ENCODE measurements at regions not wholly inside any gene's neighbourhood (a gene's known extent, or its start where the extent isn't known, plus 50 kb on each side); places are given as distances from the start of the nearest gene placed in this dataset.

- TF ChIP-seq POLR2A (IDR thresholded peaks at IDR 0.05; ENCODE audit: low read depth, low read length) (no peak), POLR2AphosphoS5 (IDR thresholded peaks at IDR 0.05; ENCODE audit: low read depth, low read length) (no peak), TAF1 (IDR thresholded peaks at IDR 0.05; ENCODE audit: low read depth, low read length) (no peak), SPI1 (IDR thresholded peaks at IDR 0.05; ENCODE audit: low read depth, low read length) (no peak), POU2F2 (IDR thresholded peaks at IDR 0.05; ENCODE audit: low read depth, low read length) (no peak), PAX5 (IDR thresholded peaks at IDR 0.05; ENCODE audit: insufficient read depth, low read length, severe bottlenecking) (no peak)
These were observed 156.7 kb downstream of the AXIN2 start for GRCh38 chr17:65404761-65405160.

All from GM12891 (cell line).